ENCODE measurements at regions not wholly inside any gene's neighbourhood (a gene's known extent, or its start where the extent isn't known, plus 50 kb on each side); places are given as distances from the start of the nearest gene placed in this dataset.

DNA sequence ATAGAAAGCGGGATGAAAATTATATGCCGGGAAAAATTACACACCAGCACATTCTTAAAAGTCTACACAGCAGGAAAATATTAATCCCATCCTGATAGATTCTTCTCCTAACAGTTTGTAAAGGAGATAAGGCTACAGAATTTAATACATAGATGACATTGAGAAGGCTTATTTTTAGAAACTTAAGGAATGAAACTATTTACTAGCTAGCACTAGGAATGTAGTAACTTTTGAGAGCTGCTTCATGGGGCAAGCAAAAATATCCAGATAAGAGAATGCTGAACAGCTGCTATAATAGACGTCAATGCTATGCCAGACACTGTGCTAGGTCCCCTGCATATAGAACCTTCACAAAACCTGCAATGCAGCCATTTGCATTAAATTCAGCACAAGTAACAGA lies 912.7 kb upstream of the NR2F2 start:
- no peak for DNase-seq

GRCh38 chr15:95422255-95422654 lies 908.2 kb upstream of the NR2F2 start:
- DNase-seq = no peak

GRCh38 chr15:95425859-95426258 lies 904.6 kb upstream of the NR2F2 start:
- DNase-seq = no peak

DNA sequence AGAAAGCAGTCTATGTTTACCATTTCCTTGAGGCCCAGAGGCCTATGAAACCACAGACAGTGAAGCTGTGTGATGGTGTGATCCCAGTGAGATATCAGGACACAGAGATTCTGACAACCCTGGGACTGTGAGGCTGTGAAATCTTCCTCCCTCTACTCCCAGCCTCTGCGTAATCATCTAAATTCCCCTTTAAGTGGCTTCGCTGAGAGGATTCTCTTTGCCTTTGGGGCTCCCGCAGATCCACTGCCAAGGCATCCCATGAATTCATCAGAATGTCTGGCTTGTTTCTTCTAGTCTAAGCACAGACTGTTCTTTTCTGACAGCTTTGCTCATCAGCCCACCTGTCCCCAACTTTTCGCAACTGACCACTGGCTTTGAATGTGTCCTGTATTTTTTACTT lies 901.2 kb upstream of the NR2F2 start:
- DNase-seq = no peak

- no peak for DNase-seq
Observed at GRCh38 chr15:95431518-95431917, 899.0 kb upstream of the NR2F2 start.

- no peak for DNase-seq
Observed at GRCh38 chr15:95432878-95433405, 897.6 kb upstream of the NR2F2 start.

DNA sequence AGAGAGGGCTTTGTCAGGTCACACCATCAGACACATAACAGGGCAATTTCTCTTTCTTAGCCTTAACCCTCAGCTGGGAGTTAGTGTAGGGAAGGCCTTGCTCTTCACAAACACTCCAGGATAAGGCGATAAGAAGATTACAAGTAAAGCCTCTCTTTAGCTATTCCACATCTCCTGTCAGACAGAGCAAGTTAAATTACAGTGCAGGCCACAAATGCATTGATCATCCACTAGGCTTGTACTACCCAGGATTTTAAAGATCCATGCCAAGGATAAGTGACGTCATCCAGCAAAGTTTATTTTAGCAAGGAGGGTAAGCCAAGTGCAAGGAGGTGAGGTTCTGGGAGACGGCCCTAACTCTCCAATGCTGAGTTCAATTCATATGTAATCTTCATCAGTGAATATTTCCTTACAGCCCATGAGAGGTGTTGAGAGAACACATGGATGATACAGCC lies 890.6 kb upstream of the NR2F2 start:
- DNase-seq = no peak

- no peak for DNase-seq
Observed at GRCh38 chr15:95440712-95441111, 889.8 kb upstream of the NR2F2 start.

- no peak for DNase-seq
Observed at GRCh38 chr15:95442107-95442719, 888.3 kb upstream of the NR2F2 start.

DNA sequence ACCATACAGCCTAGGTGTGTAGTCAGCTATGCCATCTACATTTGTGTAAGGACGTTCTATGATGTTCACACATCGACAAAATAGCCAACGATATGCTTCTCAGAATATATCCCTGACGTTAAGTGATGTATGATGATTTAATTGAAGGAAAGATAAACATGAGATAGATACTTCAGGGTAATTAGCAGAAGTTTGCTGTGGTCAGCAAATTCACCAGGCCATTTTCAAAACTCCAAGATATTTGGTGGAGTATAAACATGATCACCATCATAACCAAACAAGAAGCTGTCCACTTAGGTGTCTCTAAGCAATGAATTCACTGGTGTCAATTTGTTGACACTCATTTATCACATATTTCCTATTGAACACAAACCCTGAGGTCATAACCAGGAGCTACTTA lies 885.6 kb upstream of the NR2F2 start:
- no peak for DNase-seq

- DNase-seq = peak; percentile 44
Observed at GRCh38 chr15:95446854-95447253, 883.6 kb upstream of the NR2F2 start.

DNA sequence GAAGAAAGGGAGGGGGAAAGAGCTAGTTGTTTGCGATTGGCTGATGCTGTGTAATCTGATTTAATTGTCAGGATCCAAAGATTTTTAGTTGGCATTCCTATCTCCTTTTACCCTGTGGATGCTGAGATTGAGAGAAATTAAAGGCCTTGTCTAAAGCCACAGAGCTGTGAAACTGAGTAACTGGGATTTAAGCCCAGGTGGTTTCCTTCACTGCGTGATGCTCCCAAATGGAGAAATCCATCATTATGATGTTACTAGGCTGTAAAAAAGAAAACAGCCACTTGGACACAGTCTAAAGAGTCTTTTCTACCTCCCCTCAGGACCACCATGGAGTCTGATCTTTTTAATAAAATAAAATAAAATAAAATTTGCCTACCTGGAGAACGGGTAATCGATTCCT lies 883.0 kb upstream of the NR2F2 start:
- no peak for DNase-seq

DNA sequence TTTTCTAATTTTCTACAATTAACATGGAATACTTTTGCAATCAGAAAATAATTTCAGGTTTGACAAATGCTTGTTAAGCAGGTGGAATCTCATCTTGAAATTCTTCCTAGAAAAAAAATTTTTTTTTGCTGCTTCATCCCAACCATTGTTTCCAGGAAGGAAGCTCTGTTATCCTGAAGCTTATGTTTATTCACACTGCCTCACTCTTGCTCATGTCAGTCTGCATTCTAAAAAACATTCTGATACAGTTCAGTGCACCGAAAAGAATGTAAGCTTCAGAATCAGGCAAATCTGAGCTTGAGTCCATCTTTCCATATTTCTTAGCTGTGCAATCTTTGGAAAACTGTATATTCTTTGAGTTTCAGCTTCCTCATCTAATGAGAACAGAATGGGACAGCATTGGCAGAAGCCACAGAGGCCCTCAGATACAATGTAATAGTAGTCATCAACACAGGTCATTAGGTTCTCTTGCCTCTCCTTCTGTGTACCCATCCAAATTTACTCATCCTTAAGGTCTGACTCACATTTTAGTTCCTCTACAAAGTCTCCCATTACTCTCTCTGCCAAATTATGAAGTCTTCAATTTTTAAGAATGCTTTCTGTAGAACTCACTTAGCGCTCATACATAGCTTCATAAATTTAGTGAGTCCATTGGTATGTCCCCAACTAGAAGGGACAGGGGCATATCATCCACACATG lies 881.8 kb upstream of the NR2F2 start:
- DNase-seq = no peak

DNA sequence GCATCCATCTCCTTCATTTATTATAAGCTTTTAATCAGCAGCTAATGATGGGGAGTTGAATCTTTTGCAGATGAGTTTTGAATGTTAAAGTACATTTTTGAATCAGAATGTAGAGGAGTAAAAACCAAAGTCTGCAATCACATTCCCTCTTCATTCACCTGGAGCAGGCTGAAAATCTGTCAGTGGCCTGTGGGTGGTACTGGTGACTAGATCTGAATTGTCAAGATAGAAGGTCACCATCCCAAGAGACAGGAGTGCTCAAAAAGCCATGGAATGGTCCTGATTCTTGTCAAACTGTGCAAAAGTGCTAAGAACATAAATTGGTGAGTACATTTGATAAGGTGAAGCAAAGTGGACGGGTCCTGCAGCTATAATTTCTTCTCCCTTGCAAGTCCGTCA lies 881.3 kb upstream of the NR2F2 start:
- DNase-seq = no peak

- DNase-seq = no peak
Observed at GRCh38 chr15:95450413-95450812, 880.1 kb upstream of the NR2F2 start.

GRCh38 chr15:95451938-95452337 lies 878.6 kb upstream of the NR2F2 start:
- DNase-seq = no peak

- DNase-seq = no peak
Observed at GRCh38 chr15:95454403-95455262, 875.9 kb upstream of the NR2F2 start.

GRCh38 chr15:95457520-95457919 lies 873.0 kb upstream of the NR2F2 start:
- no peak for DNase-seq

DNA sequence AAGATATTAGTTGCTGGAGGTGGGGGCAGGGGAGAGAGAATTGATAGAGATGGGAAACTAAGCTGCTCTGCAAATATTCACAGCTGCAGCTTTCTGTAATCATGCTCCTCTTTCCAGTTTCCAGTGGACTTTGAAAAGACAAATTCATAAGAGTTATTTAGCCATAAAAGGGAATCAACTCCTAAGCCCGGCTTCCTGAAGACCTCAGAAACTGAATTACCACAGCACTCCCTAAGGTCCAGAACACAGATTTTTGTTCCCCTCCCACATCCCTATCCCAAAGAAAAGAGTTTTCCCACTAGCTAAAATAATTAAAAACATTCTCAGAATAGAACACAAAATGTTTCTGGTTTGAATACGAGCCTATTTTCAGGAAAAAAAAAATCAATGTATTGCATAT lies 871.8 kb upstream of the NR2F2 start:
- no peak for DNase-seq

DNA sequence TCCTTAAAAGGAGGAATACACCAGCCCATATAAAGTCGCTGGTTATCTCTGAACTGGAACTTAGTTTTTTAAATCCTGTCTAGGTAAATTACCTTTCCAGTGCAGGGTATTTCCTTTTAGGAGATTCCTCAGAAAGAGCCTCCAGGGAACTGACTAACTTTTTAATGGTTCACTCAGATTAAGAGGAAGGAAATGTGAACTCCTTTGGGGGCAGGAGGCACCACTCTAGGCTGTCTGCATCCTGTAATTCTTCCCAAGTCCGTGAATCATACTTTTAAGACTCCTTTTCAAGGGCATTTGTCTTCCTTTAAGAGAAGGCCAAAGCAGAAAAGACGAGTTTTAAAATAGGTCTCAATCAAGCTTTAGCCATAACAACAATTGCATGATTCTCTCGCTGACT lies 871.2 kb upstream of the NR2F2 start:
- no peak for DNase-seq

DNA sequence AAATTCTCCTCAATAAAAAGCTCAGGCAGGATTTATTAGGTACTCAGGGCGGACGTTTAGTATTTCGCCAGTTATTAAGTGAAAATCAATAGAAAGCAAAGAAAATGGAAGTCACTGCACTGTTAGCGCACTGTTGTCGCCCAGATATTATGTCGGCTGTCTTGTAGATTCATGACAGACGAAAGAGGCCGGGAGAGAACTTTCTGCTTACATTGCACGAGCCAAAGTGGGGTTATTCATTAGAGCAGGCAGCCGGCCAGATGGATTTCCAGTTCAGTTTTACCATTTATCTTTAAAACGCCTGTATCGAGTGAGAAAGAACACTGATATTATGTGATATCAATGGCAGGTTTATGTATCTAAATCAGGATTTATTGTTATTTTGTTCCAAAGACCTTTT lies 866.0 kb upstream of the NR2F2 start:
- DNase-seq = no peak

GRCh38 chr15:95468820-95469219 lies 861.7 kb upstream of the NR2F2 start:
- DNase-seq = no peak

DNA sequence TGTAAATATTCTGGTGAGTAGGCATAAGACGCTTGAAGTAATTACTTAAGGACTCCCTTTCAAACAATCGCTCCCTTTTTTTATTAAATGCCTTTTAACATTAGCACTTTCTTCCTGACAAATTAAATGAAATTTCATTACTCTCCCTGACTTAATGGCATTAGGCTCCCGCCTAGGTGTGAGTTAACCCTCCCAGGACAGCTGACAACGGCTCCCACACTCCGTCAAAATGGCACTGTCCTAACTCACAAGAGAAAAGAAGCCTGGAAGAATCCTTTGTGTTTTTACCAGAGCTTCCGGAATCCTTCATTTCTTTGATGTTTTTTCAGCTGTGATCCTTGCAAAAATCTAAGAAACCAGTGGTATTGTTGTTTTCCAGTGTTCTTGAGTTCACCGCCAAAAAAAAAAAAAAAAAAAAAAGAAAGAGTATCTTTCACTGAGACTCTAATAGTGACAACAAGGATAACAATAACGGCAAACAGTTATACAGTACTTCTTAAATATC lies 861.0 kb upstream of the NR2F2 start:
- DNase-seq = no peak

DNA sequence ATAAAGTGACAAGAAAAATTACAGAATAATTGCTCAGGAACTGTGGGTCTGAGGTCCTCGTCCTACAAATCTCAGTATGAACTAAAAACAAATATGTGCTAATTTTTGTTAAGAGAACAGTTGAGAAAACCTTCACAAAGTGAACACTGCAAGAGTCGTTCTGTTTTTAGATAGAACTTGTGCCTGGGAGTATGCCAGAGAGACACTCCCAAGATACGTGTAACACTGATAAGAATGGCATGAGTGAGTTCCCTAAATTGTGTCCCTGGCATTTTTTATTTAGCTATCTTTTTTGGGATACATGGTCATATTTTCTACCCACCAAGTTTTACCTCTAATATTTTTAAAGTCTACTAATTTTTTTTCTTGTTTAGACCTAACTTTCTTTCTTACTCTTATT lies 860.0 kb upstream of the NR2F2 start:
- DNase-seq = no peak
